ENCODE measurements at regions not wholly inside any gene's neighbourhood (a gene's known extent, or its start where the extent isn't known, plus 50 kb on each side); places are given as distances from the start of the nearest gene placed in this dataset.
"Not testable (repeated sequence)": the region's sequence is repeated elsewhere in the genome, so short reads cannot be mapped to it uniquely, and the experiment has no call there.

- Histone ChIP-seq H3K27me3 (ENCODE audit: control insufficient read depth, insufficient read depth, low read length) (no peaks in the 10 kb centered on the region; the same call in 1 of the 2 replicates), H3K9ac (ENCODE audit: low read length) (no peak overlapping the region), H3K27ac (ENCODE audit: low read depth, low read length) (no peak overlapping the region), H3K9me3 (ENCODE audit: control insufficient read depth, insufficient read depth, low read depth, low read length) (no peaks in the 10 kb centered on the region), H3K4me1 (ENCODE audit: control insufficient read depth, insufficient read depth, low read length) (peaks cover 43% of the 10 kb centered on the region), H3K36me3 (ENCODE audit: control insufficient read depth, insufficient read depth, low read length) (no peaks in the 10 kb centered on the region), H3K4me3 (ENCODE audit: low read depth, low read length) (no peak overlapping the region)
These were observed 785.5 kb upstream of the RAB6C start for GRCh38 chr2:129193961-129194360.

- H3K36me3 ChIP-seq (ENCODE audit: control insufficient read depth, insufficient read depth, low read length) = no peaks in the 10 kb centered on the region
- no peak overlapping the region for H3K27ac ChIP-seq (ENCODE audit: low read depth, low read length)
- no peak overlapping the region for H3K9ac ChIP-seq (ENCODE audit: low read length)
- H3K4me3 ChIP-seq (ENCODE audit: low read depth, low read length) = no peak overlapping the region
- no peaks in the 10 kb centered on the region for H3K27me3 ChIP-seq (ENCODE audit: control insufficient read depth, insufficient read depth, low read length)
- H3K9me3 ChIP-seq (ENCODE audit: control insufficient read depth, insufficient read depth, low read depth, low read length) = peaks cover 2% of the 10 kb centered on the region; the same call in 1 of the 2 replicates
- H3K4me1 ChIP-seq (ENCODE audit: control insufficient read depth, insufficient read depth, low read length) = no peaks in the 10 kb centered on the region
These were observed 780.0 kb upstream of the RAB6C start for GRCh38 chr2:129199501-129199900.

GRCh38 chr2:129201696-129202095 is 777.8 kb upstream of the RAB6C start:
- H3K9me3 ChIP-seq (ENCODE audit: control insufficient read depth, insufficient read depth, low read depth, low read length) = peaks cover 2% of the 10 kb centered on the region; the same call in 1 of the 2 replicates
- no peak overlapping the region for H3K4me3 ChIP-seq (ENCODE audit: low read depth, low read length)
- no peaks in the 10 kb centered on the region for H3K27me3 ChIP-seq (ENCODE audit: control insufficient read depth, insufficient read depth, low read length)
- H3K36me3 ChIP-seq (ENCODE audit: control insufficient read depth, insufficient read depth, low read length) = no peaks in the 10 kb centered on the region
- no peak overlapping the region for H3K27ac ChIP-seq (ENCODE audit: low read depth, low read length)
- H3K4me1 ChIP-seq (ENCODE audit: control insufficient read depth, insufficient read depth, low read length) = no peaks in the 10 kb centered on the region
- H3K9ac ChIP-seq (ENCODE audit: low read length) = no peak overlapping the region

- H3K27me3 ChIP-seq (ENCODE audit: control insufficient read depth, insufficient read depth, low read length) = no peaks in the 10 kb centered on the region
- no peak overlapping the region for H3K9ac ChIP-seq (ENCODE audit: low read length)
- peaks cover 2% of the 10 kb centered on the region; the same call in 1 of the 2 replicates for H3K9me3 ChIP-seq (ENCODE audit: control insufficient read depth, insufficient read depth, low read depth, low read length)
- no peak overlapping the region for H3K27ac ChIP-seq (ENCODE audit: low read depth, low read length)
- H3K4me3 ChIP-seq (ENCODE audit: low read depth, low read length) = no peak overlapping the region
- H3K4me1 ChIP-seq (ENCODE audit: control insufficient read depth, insufficient read depth, low read length) = no peaks in the 10 kb centered on the region
- no peaks in the 10 kb centered on the region for H3K36me3 ChIP-seq (ENCODE audit: control insufficient read depth, insufficient read depth, low read length)
These were observed 776.1 kb upstream of the RAB6C start for GRCh38 chr2:129203331-129203730.

GRCh38 chr2:129204581-129204980 is 774.9 kb upstream of the RAB6C start:
- H3K27ac ChIP-seq (ENCODE audit: low read depth, low read length) = not testable (repeated sequence)

GRCh38 chr2:129205176-129205575 is 774.3 kb upstream of the RAB6C start:
- peaks cover 2% of the 10 kb centered on the region; the same call in 1 of the 2 replicates for H3K9me3 ChIP-seq (ENCODE audit: control insufficient read depth, insufficient read depth, low read depth, low read length)
- no peak overlapping the region for H3K4me3 ChIP-seq (ENCODE audit: low read depth, low read length)
- no peaks in the 10 kb centered on the region for H3K27me3 ChIP-seq (ENCODE audit: control insufficient read depth, insufficient read depth, low read length)

More at GRCh38 chr2:129204581-129204980, 774.9 kb upstream of the RAB6C start:
- H3K36me3 ChIP-seq (ENCODE audit: control insufficient read depth, insufficient read depth, low read length); H3K9ac ChIP-seq (ENCODE audit: low read length); H3K4me1 ChIP-seq (ENCODE audit: control insufficient read depth, insufficient read depth, low read length); H3K4me3 ChIP-seq (ENCODE audit: low read depth, low read length); H3K27me3 ChIP-seq (ENCODE audit: control insufficient read depth, insufficient read depth, low read length); H3K9me3 ChIP-seq (ENCODE audit: control insufficient read depth, insufficient read depth, low read depth, low read length): not testable (repeated sequence)

GRCh38 chr2:129205766-129206165 is 773.7 kb upstream of the RAB6C start:
- H3K27me3 ChIP-seq (ENCODE audit: control insufficient read depth, insufficient read depth, low read length) = no peaks in the 10 kb centered on the region
- H3K36me3 ChIP-seq (ENCODE audit: control insufficient read depth, insufficient read depth, low read length) = no peaks in the 10 kb centered on the region
- H3K9ac ChIP-seq (ENCODE audit: low read length) = no peak overlapping the region
- H3K27ac ChIP-seq (ENCODE audit: low read depth, low read length) = no peak overlapping the region
- H3K4me1 ChIP-seq (ENCODE audit: control insufficient read depth, insufficient read depth, low read length) = no peaks in the 10 kb centered on the region
- no peak overlapping the region for H3K4me3 ChIP-seq (ENCODE audit: low read depth, low read length)
- H3K9me3 ChIP-seq (ENCODE audit: control insufficient read depth, insufficient read depth, low read depth, low read length) = peaks cover 2% of the 10 kb centered on the region; the same call in 1 of the 2 replicates

More at GRCh38 chr2:129205176-129205575, 774.3 kb upstream of the RAB6C start:
- Histone ChIP-seq H3K4me1 (ENCODE audit: control insufficient read depth, insufficient read depth, low read length) (no peaks in the 10 kb centered on the region), H3K36me3 (ENCODE audit: control insufficient read depth, insufficient read depth, low read length) (no peaks in the 10 kb centered on the region), H3K9ac (ENCODE audit: low read length) (no peak overlapping the region), H3K27ac (ENCODE audit: low read depth, low read length) (no peak overlapping the region)

GRCh38 chr2:129212299-129212958 is 767.0 kb upstream of the RAB6C start:
- Histone ChIP-seq H3K9me3 (ENCODE audit: control insufficient read depth, insufficient read depth, low read depth, low read length) (no peaks in the 10 kb centered on the region), H3K4me3 (ENCODE audit: low read depth, low read length) (no peak overlapping the region), H3K27ac (ENCODE audit: low read depth, low read length) (no peak overlapping the region), H3K4me1 (ENCODE audit: control insufficient read depth, insufficient read depth, low read length) (no peaks in the 10 kb centered on the region), H3K27me3 (ENCODE audit: control insufficient read depth, insufficient read depth, low read length) (no peaks in the 10 kb centered on the region), H3K9ac (ENCODE audit: low read length) (no peak overlapping the region), H3K36me3 (ENCODE audit: control insufficient read depth, insufficient read depth, low read length) (no peaks in the 10 kb centered on the region)

- H3K4me3 ChIP-seq (ENCODE audit: low read depth, low read length) = no peak overlapping the region
- no peaks in the 10 kb centered on the region for H3K4me1 ChIP-seq (ENCODE audit: control insufficient read depth, insufficient read depth, low read length)
- no peaks in the 10 kb centered on the region for H3K27me3 ChIP-seq (ENCODE audit: control insufficient read depth, insufficient read depth, low read length)
- H3K9ac ChIP-seq (ENCODE audit: low read length) = no peak overlapping the region
- H3K36me3 ChIP-seq (ENCODE audit: control insufficient read depth, insufficient read depth, low read length) = no peaks in the 10 kb centered on the region
- no peak overlapping the region for H3K27ac ChIP-seq (ENCODE audit: low read depth, low read length)
- no peaks in the 10 kb centered on the region for H3K9me3 ChIP-seq (ENCODE audit: control insufficient read depth, insufficient read depth, low read depth, low read length)
These were observed 755.4 kb upstream of the RAB6C start for GRCh38 chr2:129224022-129224421.

GRCh38 chr2:129224486-129224885 is 755.0 kb upstream of the RAB6C start:
- H3K4me3 ChIP-seq (ENCODE audit: low read depth, low read length) = no peak overlapping the region
- no peak overlapping the region for H3K9ac ChIP-seq (ENCODE audit: low read length)
- H3K9me3 ChIP-seq (ENCODE audit: control insufficient read depth, insufficient read depth, low read depth, low read length) = no peaks in the 10 kb centered on the region
- H3K27ac ChIP-seq (ENCODE audit: low read depth, low read length) = no peak overlapping the region
- H3K36me3 ChIP-seq (ENCODE audit: control insufficient read depth, insufficient read depth, low read length) = no peaks in the 10 kb centered on the region
- H3K27me3 ChIP-seq (ENCODE audit: control insufficient read depth, insufficient read depth, low read length) = no peaks in the 10 kb centered on the region
- H3K4me1 ChIP-seq (ENCODE audit: control insufficient read depth, insufficient read depth, low read length) = no peaks in the 10 kb centered on the region

- no peaks in the 10 kb centered on the region for H3K36me3 ChIP-seq (ENCODE audit: control insufficient read depth, insufficient read depth, low read length)
- H3K27ac ChIP-seq (ENCODE audit: low read depth, low read length) = no peak overlapping the region
- H3K9me3 ChIP-seq (ENCODE audit: control insufficient read depth, insufficient read depth, low read depth, low read length) = no peaks in the 10 kb centered on the region
These were observed 750.3 kb upstream of the RAB6C start for GRCh38 chr2:129229196-129229595.

More at GRCh38 chr2:129229196-129229595, 750.3 kb upstream of the RAB6C start:
- H3K9ac ChIP-seq (ENCODE audit: low read length) = no peak overlapping the region
- no peaks in the 10 kb centered on the region for H3K4me1 ChIP-seq (ENCODE audit: control insufficient read depth, insufficient read depth, low read length)
- H3K27me3 ChIP-seq (ENCODE audit: control insufficient read depth, insufficient read depth, low read length) = no peaks in the 10 kb centered on the region
- no peak overlapping the region for H3K4me3 ChIP-seq (ENCODE audit: low read depth, low read length)
